Lower leg skin (tissue), 4 donors: ENCODE measurements at regions not wholly inside any gene's neighbourhood (a gene's known extent, or its start where the extent isn't known, plus 50 kb on each side); places are given as distances from the start of the nearest gene placed in this dataset.

Experiments
- DNase-seq, 2 donors: peaks; one replicate each; pipeline ENCODE4 v3.0.0-alpha.2; 2019; ENCODE audit warnings: low spot score in 2 of 2
- H3K4me3 ChIP-seq: fragments of 200-600 bp; sonication (generic); 2 replicates; pipeline ENCODE4 v1.5.1; 2017; ENCODE audit warnings: mild to moderate bottlenecking, low read depth; ENCODE audit not compliant: poor library complexity, severe bottlenecking
- POLR2A ChIP-seq, 2 donors: fragments of 450-650 bp; IDR thresholded peaks; one replicate each; pipeline ENCODE4 v1.6.1; 2016 to 2017; ENCODE audit warnings: antibody characterized with exemption in 2 of 2, mild to moderate bottlenecking in 1 of 2, moderate library complexity in 1 of 2
- WGBS, 2 donors: methylation state at CpG; one replicate each; pipeline ENCODE4 v1.1.5; 2018; 5-methylcytosine and 5-hydroxymethylcytosine counted together
- intact Hi-C: fragments of 100-400 bp; cut with DNase I; formaldehyde crosslinking; loops from one replicate; pipeline ENCODE4 v1.15.0; 2023; ENCODE audit warnings: low total_unique reads
- TF ChIP-seq, protein P1 (sequence below), 3 donors: fragments of 450-650 bp; IDR thresholded peaks; one replicate each; pipeline ENCODE4 v1.5.1; 2016; ENCODE audit warnings: antibody characterized with exemption in 3 of 3, mild to moderate bottlenecking in 3 of 3, moderate library complexity in 2 of 3

DNA sequence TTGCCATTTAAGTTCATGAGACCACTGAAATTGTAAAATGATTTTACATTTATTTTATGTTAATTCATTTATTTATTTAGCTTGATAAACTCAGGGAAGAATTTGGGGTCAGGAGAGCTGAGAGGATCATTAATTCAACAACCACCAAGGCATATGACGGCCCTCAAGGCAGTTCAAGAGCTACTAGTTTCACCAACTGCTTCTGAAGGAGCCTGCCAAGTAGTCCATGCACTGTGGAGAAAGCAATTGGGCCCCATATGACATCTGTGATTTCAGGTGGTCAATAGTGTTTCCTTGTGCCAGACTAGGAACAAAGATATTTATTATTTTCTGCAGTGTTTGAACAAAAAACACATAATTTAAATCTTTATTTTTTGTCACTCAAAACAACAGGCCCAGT lies 236.4 kb downstream of the CASP12 start:
- intact Hi-C loops = no loop called here
- TF ChIP-seq, protein P1, sequence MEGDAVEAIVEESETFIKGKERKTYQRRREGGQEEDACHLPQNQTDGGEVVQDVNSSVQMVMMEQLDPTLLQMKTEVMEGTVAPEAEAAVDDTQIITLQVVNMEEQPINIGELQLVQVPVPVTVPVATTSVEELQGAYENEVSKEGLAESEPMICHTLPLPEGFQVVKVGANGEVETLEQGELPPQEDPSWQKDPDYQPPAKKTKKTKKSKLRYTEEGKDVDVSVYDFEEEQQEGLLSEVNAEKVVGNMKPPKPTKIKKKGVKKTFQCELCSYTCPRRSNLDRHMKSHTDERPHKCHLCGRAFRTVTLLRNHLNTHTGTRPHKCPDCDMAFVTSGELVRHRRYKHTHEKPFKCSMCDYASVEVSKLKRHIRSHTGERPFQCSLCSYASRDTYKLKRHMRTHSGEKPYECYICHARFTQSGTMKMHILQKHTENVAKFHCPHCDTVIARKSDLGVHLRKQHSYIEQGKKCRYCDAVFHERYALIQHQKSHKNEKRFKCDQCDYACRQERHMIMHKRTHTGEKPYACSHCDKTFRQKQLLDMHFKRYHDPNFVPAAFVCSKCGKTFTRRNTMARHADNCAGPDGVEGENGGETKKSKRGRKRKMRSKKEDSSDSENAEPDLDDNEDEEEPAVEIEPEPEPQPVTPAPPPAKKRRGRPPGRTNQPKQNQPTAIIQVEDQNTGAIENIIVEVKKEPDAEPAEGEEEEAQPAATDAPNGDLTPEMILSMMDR (IDR thresholded peaks at IDR 0.05) = no peak
- TF ChIP-seq POLR2A (IDR thresholded peaks at IDR 0.05) = no peak
- DNase-seq = no peak
- WGBS, 2 donors = 93% methylated on average over 1 of the region's 1 CpG
- no peak overlapping the region for H3K4me3 ChIP-seq

DNA sequence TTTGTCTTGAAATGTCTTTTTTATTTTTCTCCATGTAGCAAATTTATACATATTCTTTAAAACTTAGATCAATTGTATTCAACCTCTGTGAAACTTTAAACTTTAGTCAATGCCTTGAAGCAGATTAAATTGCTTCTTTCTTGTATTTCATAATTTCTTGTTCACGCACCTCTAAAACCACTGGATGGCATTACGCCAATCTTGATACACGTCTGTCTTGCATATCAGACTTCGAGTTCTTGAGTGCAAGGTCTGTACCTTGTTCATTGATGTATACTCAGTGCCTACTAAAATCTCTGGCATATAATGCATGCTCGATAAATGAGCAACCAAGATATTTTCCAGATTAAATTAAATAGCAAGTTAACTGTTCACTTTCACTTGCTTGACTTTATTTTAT lies 236.8 kb downstream of the CASP12 start:
- DNase-seq = no peak
- TF ChIP-seq POLR2A (IDR thresholded peaks at IDR 0.05) = no peak
- TF ChIP-seq, protein P1 (IDR thresholded peaks at IDR 0.05) = no peak
- no peak overlapping the region for H3K4me3 ChIP-seq
- WGBS, 2 donors = 66% methylated on average over 5 of the region's 5 CpGs
- intact Hi-C loops = no loop called here

DNA sequence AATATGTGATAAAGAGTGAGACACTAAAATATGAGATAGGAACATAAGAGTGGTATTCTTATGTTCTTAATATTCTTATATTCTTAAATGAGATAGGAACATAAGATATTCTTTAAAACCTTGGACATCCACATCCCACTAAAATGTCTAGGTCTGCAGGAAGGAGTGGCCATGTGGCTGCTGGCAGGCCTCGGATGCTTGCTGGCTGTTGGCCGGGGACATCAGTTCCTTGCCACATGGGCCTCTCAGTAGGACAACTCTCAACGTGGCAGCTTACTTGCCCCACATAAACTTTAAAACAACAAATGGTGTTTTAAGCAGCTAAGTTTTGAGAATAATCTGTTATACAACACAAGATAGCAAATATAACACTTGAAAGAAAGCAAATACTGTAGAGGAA lies 240.1 kb downstream of the CASP12 start:
- WGBS, 2 donors = 84 to 86% methylated on average over 3 of the region's 3 CpGs
- no peak overlapping the region for H3K4me3 ChIP-seq
- TF ChIP-seq, protein P1 (IDR thresholded peaks at IDR 0.05) = no peak
- no peak for TF ChIP-seq POLR2A (IDR thresholded peaks at IDR 0.05)
- no peak for DNase-seq
- intact Hi-C loops = no loop called here

DNA sequence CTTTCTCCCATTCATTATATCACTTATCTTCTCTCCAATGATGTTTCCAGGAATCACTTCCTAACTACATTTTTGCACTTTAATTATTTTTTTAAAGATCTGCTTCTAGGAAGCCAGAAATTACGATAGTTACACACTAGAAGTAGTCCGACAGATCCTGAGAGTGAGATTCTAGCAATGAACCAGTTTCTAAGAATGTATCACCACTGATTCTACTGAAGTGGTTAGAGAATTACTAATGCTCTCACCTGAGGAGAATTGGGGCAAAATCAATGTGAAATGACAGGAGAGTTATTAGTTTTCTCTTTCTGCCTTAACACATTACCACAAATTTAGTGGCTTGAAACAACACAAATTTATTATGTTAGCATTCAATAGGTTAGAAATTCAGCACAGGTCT lies 241.2 kb downstream of the CASP12 start:
- intact Hi-C loops = no loop called here
- TF ChIP-seq, protein P1 (IDR thresholded peaks at IDR 0.05) = no peak
- TF ChIP-seq POLR2A (IDR thresholded peaks at IDR 0.05) = no peak

DNA sequence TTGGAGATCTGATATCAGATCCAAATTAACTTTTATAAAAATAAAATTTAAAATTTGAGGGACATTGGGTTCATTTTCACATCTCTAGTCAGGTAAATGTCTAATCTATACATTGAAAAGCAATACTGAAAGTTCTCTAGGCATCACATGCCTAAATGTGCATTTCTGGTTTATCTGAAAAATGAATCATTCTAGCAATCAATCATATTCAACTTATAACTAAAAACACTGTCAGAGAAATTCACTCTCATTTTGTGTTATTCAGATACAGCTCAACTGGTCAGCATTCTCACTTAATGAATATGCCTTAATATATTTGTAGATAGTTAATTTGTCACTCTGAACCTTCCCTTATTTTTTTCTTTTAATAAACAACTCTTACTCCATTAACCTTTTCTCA lies 243.2 kb downstream of the CASP12 start:
- intact Hi-C loops = no loop called here
- TF ChIP-seq, protein P1 (IDR thresholded peaks at IDR 0.05) = no peak
- no peak for TF ChIP-seq POLR2A (IDR thresholded peaks at IDR 0.05)
- H3K4me3 ChIP-seq = no peak overlapping the region
- no peak for DNase-seq

More for the DNA sequence above, 241.2 kb downstream of the CASP12 start:
- 93 to 98% methylated on average over 2 of the region's 2 CpGs for WGBS, 2 donors
- no peak overlapping the region for H3K4me3 ChIP-seq
- DNase-seq = no peak

DNA sequence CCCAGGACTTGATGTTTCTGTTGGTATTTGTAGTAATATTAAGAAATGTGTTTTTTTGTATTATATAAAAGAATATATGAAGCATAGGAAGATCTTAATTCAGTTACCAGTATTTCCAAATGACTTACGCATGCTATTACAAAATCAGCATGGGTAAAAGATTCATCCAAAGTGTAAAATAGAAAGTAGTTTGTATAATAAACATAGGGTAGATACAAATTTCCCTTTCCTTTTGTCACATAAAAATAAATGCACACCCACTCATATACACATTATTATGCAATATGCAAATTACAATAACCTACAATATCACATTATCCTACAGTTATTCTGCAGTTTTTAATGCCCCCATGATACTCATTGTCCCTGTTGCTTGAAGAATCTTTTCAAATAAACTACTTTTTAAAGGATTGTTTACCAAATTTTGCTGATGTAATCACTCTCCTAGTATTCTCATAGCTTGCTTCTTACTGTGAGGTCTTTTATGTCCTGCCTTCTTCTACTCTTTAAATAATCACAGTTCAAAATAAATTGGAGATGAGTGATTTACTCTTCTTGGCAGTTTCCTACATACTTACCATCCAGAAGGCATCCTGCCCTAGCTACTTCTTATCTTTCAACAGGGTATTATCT lies 244.0 kb downstream of the CASP12 start:
- TF ChIP-seq, protein P1 (IDR thresholded peaks at IDR 0.05) = no peak
- no peak for TF ChIP-seq POLR2A (IDR thresholded peaks at IDR 0.05)
- H3K4me3 ChIP-seq = no peak overlapping the region
- WGBS, 2 donors = 93 to 94% methylated on average over 1 of the region's 1 CpG
- DNase-seq = no peak
- intact Hi-C loops = no loop called here
